GM12891 (cell line): ENCODE measurements at regions not wholly inside any gene's neighbourhood (a gene's known extent, or its start where the extent isn't known, plus 50 kb on each side); places are given as distances from the start of the nearest gene placed in this dataset.
"Not testable (repeated sequence)": the region's sequence is repeated elsewhere in the genome, so short reads cannot be mapped to it uniquely, and the experiment has no call there.

Source experiments
- DNase-seq: peaks from one replicate; pipeline ENCODE4 v3.0.0; 2011; ENCODE audit warnings: low spot score; ENCODE audit not compliant: insufficient read length
- FAIRE-seq: peaks from 2 replicates; lab custom pipeline; 2011; peaks lifted over from hg19 to GRCh38; lab: Jason Lieb, UNC
- PAX5 ChIP-seq: IDR thresholded peaks from 2 replicates; pipeline ENCODE4 v1.6.1; 2011; ENCODE audit warnings: low read length, moderate library complexity, mild to moderate bottlenecking; ENCODE audit not compliant: insufficient read depth, severe bottlenecking
- POLR2A ChIP-seq: IDR thresholded peaks from 2 replicates; pipeline ENCODE4 v1.6.1; 2011; ENCODE audit warnings: low read depth, low read length, control low read depth
- POLR2AphosphoS5 ChIP-seq: IDR thresholded peaks from 2 replicates; pipeline ENCODE4 v1.6.1; 2011; ENCODE audit warnings: low read depth, low read length, control low read depth
- POU2F2 ChIP-seq: IDR thresholded peaks from 2 replicates; pipeline ENCODE4 v1.6.1; 2011; ENCODE audit warnings: low read depth, mild to moderate bottlenecking, control low read depth, low read length, moderate library complexity
- SPI1 ChIP-seq: IDR thresholded peaks from 2 replicates; pipeline ENCODE4 v1.6.1; 2011; ENCODE audit warnings: low read depth, low read length, control low read depth
- TAF1 ChIP-seq: IDR thresholded peaks from 2 replicates; pipeline ENCODE4 v1.6.1; 2011; ENCODE audit warnings: low read depth, low read length, control low read depth

DNA sequence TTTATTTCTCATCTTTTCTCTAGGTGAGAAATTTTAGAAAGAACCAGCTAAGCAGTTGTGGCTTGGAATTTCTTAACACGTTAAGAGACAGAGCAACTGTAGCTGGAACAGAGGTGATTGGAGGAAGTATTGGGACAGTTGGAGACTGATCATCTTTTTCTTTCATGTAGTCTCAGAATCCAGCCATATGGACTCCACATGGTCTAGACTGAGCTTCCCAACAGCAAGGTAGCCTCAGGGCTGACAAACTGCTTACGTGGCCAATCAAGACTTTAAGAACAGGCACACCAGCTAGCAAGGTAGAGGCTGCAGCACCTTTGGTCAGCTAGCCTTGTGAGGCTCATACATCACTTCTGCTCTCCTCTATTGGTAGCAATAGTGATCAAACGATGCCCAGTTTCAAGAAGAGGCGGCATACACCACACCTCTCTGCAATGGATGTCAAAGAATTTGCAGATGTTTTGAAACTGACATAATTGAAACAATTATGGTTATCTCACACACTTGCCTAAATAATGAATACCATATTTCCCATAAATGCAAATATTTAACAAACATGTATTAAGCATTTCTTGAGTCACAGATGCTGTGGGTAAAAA lies 590.5 kb upstream of the SLC35B3 start:
- FAIRE-seq (no peak), DNase-seq (no peak)
- TF ChIP-seq SPI1 (no peak), POU2F2 (no peak), TAF1 (no peak), POLR2AphosphoS5 (no peak), POLR2A (no peak), PAX5 (no peak)

DNA sequence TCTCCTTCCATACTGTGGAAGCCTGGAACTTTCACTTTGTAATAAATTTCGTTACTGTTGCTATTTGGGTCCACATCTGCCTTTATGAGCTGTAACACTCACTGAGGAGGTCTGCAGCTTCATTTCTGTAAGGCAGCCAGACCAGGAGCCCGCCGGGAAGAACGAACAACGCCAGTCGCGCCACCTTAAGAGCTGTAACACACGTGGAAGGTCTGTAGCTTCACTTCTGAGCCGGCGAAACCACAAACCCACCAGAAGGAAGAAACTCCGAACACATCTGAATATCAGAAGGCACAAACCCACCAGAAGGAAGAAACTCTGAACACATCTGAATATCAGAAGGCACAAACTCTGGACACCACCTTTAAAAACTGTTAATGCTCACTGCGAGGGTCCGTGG lies 589.9 kb upstream of the SLC35B3 start:
- FAIRE-seq (no peak), DNase-seq (no peak)
- TF ChIP-seq POU2F2: no peak
- TF ChIP-seq TAF1: no peak
- TF ChIP-seq POLR2AphosphoS5: no peak
- TF ChIP-seq PAX5: no peak
- no peak for TF ChIP-seq SPI1
- no peak for TF ChIP-seq POLR2A

DNA sequence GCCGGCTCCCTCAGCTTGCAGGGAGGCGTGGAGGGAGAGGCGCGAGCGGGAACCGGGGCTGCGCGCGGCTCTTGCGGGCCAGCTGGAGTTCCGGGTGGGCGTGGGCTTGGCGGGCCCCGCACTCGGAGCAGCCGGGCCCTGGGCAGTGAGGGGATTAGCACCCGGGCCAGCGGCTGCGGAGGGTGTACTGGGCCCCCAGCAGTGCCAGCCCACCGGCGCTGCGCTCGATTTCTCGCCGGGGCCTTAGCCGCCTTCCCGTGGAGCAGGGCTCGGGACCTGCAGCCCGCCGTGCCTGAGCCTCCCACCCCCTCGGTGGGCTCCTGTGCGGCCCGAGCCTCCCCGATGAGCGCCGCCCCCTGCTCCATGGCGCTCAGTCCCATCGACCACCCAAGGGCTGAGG lies 588.9 kb upstream of the SLC35B3 start:
- not testable (repeated sequence) for DNase-seq, FAIRE-seq

DNA sequence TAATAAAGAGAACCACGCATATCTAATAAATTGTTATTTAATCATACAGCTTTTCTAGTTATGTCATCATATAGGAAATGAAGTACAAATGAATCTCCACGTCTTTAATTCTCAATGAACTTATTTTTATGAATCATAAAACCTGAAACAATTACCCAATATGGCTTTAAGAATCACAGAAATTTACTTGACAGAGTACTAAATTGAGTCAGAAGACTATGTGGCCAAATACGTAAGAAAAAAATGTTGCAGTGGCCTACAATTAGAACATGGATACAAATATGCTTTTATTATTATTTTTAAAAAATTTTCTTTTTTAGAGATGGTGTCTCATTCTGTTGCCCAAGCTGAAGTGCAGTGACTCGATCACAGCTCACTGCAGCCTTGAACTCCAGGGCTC lies 584.7 kb upstream of the SLC35B3 start:
- no peak for TF ChIP-seq TAF1
- no peak for TF ChIP-seq SPI1
- TF ChIP-seq POLR2A: no peak
- no peak for TF ChIP-seq POLR2AphosphoS5
- TF ChIP-seq POU2F2: no peak
- no peak for TF ChIP-seq PAX5
- FAIRE-seq (no peak), DNase-seq (no peak)

DNA sequence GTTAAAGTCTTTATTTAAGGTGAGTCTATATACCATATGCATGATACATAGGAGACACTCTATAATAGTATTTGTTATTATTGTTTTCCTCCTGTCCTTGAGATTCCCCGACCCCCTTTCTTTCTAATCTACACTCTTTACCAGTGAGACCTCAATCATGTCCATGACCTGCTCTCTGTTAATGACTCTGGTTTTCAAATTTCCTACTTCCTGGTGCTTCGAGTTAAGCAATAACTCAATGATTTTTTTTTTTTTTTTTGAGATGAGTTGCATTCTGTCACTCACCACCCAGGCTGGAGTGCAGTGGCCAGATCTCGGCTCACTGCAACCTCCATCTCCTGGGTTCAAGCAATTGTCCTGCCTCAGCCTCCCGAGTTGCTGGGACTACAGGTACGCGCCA lies 574.6 kb upstream of the SLC35B3 start:
- no peak for FAIRE-seq
- no peak for DNase-seq
- no peak for TF ChIP-seq SPI1
- TF ChIP-seq POLR2AphosphoS5: no peak
- TF ChIP-seq POU2F2: no peak
- no peak for TF ChIP-seq POLR2A
- no peak for TF ChIP-seq TAF1
- no peak for TF ChIP-seq PAX5

DNA sequence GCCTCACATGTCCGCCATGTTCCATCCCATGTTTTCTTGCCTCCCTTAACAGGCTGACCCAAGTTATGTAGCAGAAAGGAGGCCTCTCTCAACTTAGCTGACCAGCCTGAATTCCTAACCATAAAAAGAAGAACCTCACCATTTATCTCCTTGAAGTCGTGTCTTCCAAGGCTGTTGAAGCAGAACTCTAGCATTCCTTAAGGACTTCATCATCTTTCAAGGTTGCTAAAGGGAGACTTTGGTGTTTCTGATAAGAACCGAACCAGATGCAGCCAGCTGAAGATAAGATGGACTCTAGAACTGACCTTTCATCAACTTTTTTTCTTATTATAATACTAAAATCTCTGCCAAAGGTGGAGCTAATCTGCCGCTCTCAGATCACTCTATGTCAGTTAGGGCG lies 571.7 kb upstream of the SLC35B3 start:
- TF ChIP-seq TAF1: no peak
- TF ChIP-seq POLR2A: no peak
- DNase-seq (no peak), FAIRE-seq (no peak)

DNA sequence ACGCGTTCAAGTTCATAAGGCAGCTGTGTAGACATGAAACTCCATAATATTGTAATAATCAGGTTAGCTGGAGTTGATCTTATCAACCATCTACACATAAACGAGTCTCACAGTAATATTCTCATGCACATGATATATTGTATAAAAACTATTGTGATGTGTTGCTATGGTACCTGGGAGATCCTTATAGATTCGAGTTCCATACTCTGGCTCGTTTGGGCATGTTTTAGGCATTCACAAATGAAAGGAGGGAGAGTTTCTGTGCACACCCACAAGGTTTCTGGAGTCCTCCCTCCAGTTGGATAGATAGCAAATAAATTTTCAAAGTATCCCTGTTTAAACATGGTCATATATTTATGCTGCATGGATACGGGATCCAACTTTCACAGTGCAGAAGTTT lies 567.5 kb upstream of the SLC35B3 start:
- no peak for TF ChIP-seq PAX5
- TF ChIP-seq POLR2A: no peak
- TF ChIP-seq POU2F2: no peak
- TF ChIP-seq POLR2AphosphoS5: no peak
- TF ChIP-seq SPI1: no peak
- TF ChIP-seq TAF1: no peak
- DNase-seq (no peak), FAIRE-seq (no peak)

DNA sequence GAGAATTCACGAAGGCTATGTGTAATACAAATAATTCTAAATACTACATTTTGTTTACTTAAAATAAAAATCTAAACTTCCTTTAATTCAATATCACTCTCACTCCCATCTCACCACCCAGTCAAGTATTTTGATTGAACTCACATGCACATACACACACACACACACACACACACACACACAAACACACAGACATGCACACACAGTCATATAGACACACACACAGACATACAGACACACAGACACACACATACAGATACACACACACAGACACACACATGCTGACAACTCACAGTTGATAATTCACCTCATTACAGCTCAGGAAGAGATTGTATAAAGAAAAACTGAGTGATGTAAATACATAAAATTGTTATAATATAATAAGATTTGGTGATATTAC lies 559.8 kb upstream of the SLC35B3 start:
- DNase-seq (no peak), FAIRE-seq (no peak)
- TF ChIP-seq POLR2AphosphoS5 (no peak), SPI1 (no peak), POU2F2 (no peak), TAF1 (no peak), POLR2A (no peak), PAX5 (no peak)

DNA sequence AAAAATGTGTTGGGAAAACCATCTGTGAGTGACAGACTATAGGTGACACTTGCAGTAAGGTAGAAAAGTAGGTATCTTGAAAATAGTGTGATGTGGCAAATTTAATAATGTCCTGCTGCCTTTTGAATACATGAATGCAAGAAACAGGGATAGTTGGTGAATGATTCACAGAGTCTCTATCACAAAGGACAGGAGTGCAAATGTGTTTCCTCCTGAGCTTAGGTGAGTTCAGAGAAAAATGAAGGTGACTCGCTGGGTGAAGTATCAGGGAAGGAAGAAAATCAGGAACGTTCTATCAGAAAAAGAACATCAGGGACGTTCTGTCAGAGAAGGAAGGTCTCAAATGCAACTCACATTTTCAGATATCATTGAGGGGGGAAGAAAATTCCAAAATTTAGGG lies 557.8 kb upstream of the SLC35B3 start:
- no peak for FAIRE-seq
- TF ChIP-seq TAF1: no peak
- no peak for TF ChIP-seq SPI1
- no peak for TF ChIP-seq PAX5
- TF ChIP-seq POLR2AphosphoS5: no peak
- no peak for TF ChIP-seq POU2F2
- no peak for TF ChIP-seq POLR2A
- DNase-seq: no peak

DNA sequence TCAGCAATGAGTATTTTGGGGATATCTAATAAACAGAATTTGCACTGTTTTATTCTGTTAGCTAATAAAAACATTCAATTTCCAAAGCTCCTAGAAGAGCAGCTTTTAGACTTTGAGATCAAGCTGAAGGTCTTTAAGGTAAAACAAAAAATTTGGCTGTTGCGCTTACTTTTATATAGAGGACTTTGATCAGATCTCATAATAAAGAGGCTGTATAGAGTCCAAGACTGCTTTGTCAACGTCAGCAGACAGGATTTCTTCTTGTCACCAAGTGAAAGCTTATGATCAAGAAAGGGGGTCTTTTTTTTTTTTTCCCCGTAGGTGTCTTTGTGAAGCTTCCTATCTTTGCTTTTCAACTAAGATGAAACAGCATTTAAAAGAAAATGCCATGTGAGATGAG lies 556.5 kb upstream of the SLC35B3 start:
- TF ChIP-seq POU2F2: no peak
- no peak for TF ChIP-seq PAX5
- TF ChIP-seq TAF1: no peak
- no peak for TF ChIP-seq SPI1
- TF ChIP-seq POLR2A: no peak
- TF ChIP-seq POLR2AphosphoS5: no peak
- FAIRE-seq (no peak), DNase-seq (no peak)
